Mucosa of descending colon (tissue), 3 donors: ENCODE measurements at regions not wholly inside any gene's neighbourhood (a gene's known extent, or its start where the extent isn't known, plus 50 kb on each side); places are given as distances from the start of the nearest gene placed in this dataset.

ENCODE experiments used
- ATAC-seq: fragments of 200-7000 bp; cut with Tn5 transposase; one replicate; pipeline ENCODE4 v1.9.1; 2020; ENCODE audit warnings: mild to moderate bottlenecking, moderate library complexity
- DNase-seq, 3 donors: peaks; one replicate each; pipeline ENCODE4 v3.0.0-alpha.2; 2020
- H3K36me3 ChIP-seq: fragments of 200-600 bp; one replicate; pipeline ENCODE4 v1.8.0; 2021; ENCODE audit warnings: low read depth, mild to moderate bottlenecking
- H3K4me1 ChIP-seq: fragments of 200-600 bp; one replicate; pipeline ENCODE4 v1.8.0; 2021; ENCODE audit warnings: low read depth, mild to moderate bottlenecking
- H3K4me3 ChIP-seq: fragments of 200-600 bp; one replicate; pipeline ENCODE4 v1.8.0; 2021; ENCODE audit warnings: mild to moderate bottlenecking
- H3K9me3 ChIP-seq: fragments of 200-600 bp; one replicate; pipeline ENCODE4 v1.8.0; 2021; ENCODE audit warnings: mild to moderate bottlenecking
- intact Hi-C, 2 donors: fragments of 100-400 bp; cut with DNase I in 1 of 2; cut with micrococcal nuclease in 1 of 2; formaldehyde crosslinking; loops; one replicate each; pipeline versions ENCODE4 v1.11.0 to v1.11.1; 2022; cut with DNase I, micrococcal nuclease
- TF ChIP-seq, protein P1 (sequence below): fragments of 200-600 bp; IDR thresholded peaks from one replicate; pipeline ENCODE4 v1.8.0; 2022; ENCODE audit warnings: antibody characterized with exemption, mild to moderate bottlenecking
- donor health status: DM: no; HTN: no; CAD: no; lungs with moderate emphysema.
- donor health status: DM: no; HTN: no; CAD: no.
- donor health status: DM: no; HTN: yes; CAD: no.

DNA sequence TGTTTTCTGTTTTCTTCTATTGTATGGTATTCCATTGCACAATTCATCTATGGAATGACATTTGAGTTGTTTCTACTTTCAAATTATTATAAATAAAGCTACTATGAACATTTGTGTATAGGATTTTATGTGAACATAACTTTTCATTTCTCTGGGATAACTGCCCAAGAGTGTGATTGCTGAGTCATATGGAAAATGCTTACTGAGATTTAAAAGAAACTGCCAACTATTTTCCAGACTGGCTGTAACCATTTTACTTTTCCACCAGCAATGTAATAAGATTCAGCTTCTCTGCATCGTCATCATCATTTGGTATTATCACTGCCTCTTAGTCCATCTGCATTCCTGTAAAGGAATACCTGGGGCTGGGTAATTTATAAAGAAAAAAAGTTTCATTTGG is 779.6 kb upstream of the PRMT6 start:
- Histone ChIP-seq H3K36me3 (no peaks in the 10 kb centered on the region), H3K4me1 (no peaks in the 10 kb centered on the region), H3K4me3 (no peak overlapping the region), H3K9me3 (peaks cover 10% of the 10 kb centered on the region)
- ATAC-seq (no peak), DNase-seq (no peak)
- intact Hi-C loops: no loop called here
- TF ChIP-seq, protein P1, sequence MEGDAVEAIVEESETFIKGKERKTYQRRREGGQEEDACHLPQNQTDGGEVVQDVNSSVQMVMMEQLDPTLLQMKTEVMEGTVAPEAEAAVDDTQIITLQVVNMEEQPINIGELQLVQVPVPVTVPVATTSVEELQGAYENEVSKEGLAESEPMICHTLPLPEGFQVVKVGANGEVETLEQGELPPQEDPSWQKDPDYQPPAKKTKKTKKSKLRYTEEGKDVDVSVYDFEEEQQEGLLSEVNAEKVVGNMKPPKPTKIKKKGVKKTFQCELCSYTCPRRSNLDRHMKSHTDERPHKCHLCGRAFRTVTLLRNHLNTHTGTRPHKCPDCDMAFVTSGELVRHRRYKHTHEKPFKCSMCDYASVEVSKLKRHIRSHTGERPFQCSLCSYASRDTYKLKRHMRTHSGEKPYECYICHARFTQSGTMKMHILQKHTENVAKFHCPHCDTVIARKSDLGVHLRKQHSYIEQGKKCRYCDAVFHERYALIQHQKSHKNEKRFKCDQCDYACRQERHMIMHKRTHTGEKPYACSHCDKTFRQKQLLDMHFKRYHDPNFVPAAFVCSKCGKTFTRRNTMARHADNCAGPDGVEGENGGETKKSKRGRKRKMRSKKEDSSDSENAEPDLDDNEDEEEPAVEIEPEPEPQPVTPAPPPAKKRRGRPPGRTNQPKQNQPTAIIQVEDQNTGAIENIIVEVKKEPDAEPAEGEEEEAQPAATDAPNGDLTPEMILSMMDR: no peak

DNA sequence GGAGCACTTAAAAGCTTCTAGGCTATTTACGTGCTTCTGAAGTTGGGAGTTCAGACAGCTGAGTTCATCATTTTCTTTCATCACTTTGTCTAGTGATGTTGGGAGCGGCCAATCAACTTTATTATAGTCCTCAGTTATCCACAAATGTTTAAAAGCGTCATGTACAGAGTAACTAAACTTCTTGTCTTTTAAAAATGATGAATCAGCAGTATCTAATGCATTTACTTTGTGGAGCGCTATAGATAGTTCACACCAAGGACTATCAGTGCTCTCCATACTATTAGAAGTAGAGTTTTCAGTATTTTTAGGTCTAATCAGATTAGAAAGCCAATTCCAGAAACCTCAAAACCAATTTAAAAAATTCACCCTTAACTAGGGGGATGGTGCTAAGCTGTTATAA is 778.7 kb upstream of the PRMT6 start:
- TF ChIP-seq, protein P1: no peak
- Histone ChIP-seq H3K4me3 (no peak overlapping the region), H3K9me3 (peaks cover 18% of the 10 kb centered on the region), H3K36me3 (no peaks in the 10 kb centered on the region), H3K4me1 (no peaks in the 10 kb centered on the region)
- intact Hi-C loops: no loop called here
- no peak for ATAC-seq
- no peak for DNase-seq

DNA sequence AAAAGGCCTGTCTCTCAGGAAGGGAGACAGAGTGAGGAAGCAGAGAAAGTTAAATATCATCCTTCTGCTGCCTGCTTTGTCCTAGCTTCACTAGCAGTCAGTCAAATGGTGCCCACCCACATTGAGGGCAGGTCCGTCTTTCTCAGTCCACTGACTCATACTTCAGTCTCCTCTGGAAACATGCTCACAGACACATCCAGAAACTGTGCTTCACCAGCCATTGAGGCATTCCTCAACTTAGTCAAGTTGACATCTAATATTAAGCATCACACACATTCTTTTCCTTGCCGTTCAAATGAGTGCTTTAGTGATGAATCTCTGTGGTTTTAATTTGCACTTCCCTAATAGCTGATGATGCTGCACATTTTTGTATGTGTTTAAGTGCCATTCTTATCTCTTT is 777.8 kb upstream of the PRMT6 start:
- ATAC-seq (no peak), DNase-seq (no peak)
- Histone ChIP-seq H3K36me3 (no peaks in the 10 kb centered on the region), H3K4me1 (no peaks in the 10 kb centered on the region), H3K9me3 (peaks cover 19% of the 10 kb centered on the region), H3K4me3 (no peak overlapping the region)
- TF ChIP-seq, protein P1: no peak
- intact Hi-C loops: no loop called here

DNA sequence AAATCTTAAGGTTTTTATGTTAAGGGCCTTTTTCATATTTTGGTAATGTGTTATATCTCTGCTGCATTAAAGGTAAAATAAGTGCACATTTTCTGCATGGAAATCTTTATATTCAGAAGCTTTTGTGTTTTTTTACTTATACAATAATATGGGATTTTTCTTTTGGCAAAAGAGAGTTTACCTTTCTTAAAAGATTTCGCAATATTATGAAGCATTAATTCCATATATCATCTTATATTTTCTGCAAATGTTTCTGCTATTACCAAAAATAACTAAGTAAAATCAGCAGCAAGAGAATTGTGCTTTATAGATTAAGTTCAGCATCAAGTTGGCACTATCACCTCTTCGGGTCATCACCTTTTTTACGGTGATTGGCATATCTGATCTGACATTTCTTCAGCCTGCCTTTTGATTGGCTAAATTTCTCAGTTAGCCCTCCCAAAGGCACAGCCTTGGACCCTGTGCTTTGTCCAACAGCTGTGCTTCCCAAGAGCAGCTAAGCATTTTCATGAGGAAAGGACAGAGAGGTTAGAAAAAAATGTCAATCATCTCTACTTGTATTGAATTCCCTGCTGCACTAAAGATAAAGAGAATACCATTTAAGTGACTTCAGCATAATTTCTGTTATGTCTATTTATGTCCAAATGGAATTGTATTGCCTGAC is 767.1 kb upstream of the PRMT6 start:
- H3K36me3 ChIP-seq: no peaks in the 10 kb centered on the region
- ATAC-seq: no peak
- peaks cover 7% of the 10 kb centered on the region for H3K9me3 ChIP-seq
- no peaks in the 10 kb centered on the region for H3K4me1 ChIP-seq
- no peak overlapping the region for H3K4me3 ChIP-seq
- TF ChIP-seq, protein P1: no peak
- DNase-seq: no peak
- intact Hi-C loops: no loop called here

DNA sequence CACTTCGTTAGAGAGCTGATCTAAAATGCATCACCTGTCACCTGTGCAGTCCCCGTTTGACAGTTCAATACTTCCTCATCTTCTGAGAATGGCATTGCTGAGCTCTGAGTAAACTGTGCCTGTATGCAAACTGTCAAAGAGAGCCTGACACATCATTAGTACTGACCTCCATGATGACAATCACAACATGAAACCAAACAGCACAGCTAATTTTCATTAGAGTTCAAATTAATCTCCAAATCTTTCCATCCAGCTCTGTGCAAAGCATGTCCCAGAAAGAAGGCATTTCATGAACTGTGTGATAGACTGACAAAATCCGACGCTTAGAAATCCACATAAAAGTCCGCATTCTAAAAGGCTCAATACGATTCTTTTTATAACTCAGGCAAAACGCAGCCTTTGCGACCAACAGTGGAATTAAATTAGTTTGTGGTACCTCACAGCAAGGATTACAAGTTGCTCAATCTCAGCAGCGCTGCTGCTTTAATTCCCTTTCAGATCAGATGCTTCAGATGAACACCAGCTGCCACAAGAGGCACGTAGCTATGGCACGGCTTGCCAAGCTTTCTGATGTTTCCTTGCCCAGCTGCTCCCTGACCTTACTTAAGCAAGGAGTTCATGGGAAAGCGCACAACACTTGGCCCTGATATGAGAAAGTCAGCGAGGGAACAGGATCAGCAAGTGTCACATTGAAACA is 765.5 kb upstream of the PRMT6 start:
- no peak for ATAC-seq
- TF ChIP-seq, protein P1: no peak

More for the DNA sequence above, 765.5 kb upstream of the PRMT6 start:
- Histone ChIP-seq H3K36me3 (no peaks in the 10 kb centered on the region), H3K4me1 (no peaks in the 10 kb centered on the region), H3K4me3 (no peak overlapping the region), H3K9me3 (peaks cover 3% of the 10 kb centered on the region)
- intact Hi-C loops: no loop called here
- DNase-seq: no peak
